Naive thymus-derived CD4-positive, alpha-beta T cell (primary cell): ENCODE measurements at regions not wholly inside any gene's neighbourhood (a gene's known extent, or its start where the extent isn't known, plus 50 kb on each side); places are given as distances from the start of the nearest gene placed in this dataset.

Source experiments
- ATAC-seq: fragments of 150-1000 bp; cut with Tn5 transposase; 2 replicates; pipeline ENCODE4 v1.10.0; 2021; ENCODE audit warnings: mild to moderate bottlenecking, moderate library complexity
- CTCF ChIA-PET: fragments of 350-600 bp; sonication (Branson Sonifier 250); formaldehyde crosslinking; loops from one replicate; lab custom pipeline; 2021; ENCODE audit warnings: antibody characterized with exemption; lab: Charles Lee
- POLR2A ChIA-PET: fragments of 350-600 bp; sonication (Branson Sonifier 250); formaldehyde crosslinking; loops from one replicate; lab custom pipeline; 2021; ENCODE audit warnings: antibody characterized with exemption, inconsistent platforms; lab: Charles Lee
- DNase-seq, 9 donors: peaks; one replicate each; pipeline versions ENCODE4 v3.0.0 to v3.0.0-alpha.2; 2020 to 2022; ENCODE audit warnings: mixed read lengths in 1 of 9
- H3K27ac ChIP-seq: one replicate; pipeline ENCODE4 v1.7.0; 2013; ENCODE audit warnings: mild to moderate bottlenecking, low read depth, low read length, moderate library complexity
- H3K27me3 ChIP-seq, 2 donors: one replicate each; pipeline ENCODE4 v1.7.0; 2013; ENCODE audit warnings: low read length in 2 of 2, mild to moderate bottlenecking in 2 of 2, moderate library complexity in 2 of 2; ENCODE audit not compliant: control insufficient read depth in 2 of 2, insufficient read depth in 2 of 2
- H3K36me3 ChIP-seq, 3 experiments: 1 replicate in 2 of 3; 2 replicates in 1 of 3; pipeline ENCODE4 v1.7.0; 2013; ENCODE audit warnings: low read length in 3 of 3, mild to moderate bottlenecking in 3 of 3, moderate library complexity in 1 of 3; ENCODE audit not compliant: insufficient read depth in 3 of 3, control insufficient read depth in 2 of 3
- H3K4me1 ChIP-seq, 2 donors: one replicate each; pipeline ENCODE4 v1.7.0; 2013; ENCODE audit warnings: low read length in 2 of 2, mild to moderate bottlenecking in 2 of 2, moderate library complexity in 1 of 2; ENCODE audit not compliant: control insufficient read depth in 2 of 2, insufficient read depth in 2 of 2
- H3K4me3 ChIP-seq: 2 replicates; pipeline ENCODE4 v1.7.0; 2013; ENCODE audit warnings: mild to moderate bottlenecking, low read length
- H3K9me3 ChIP-seq, 3 experiments: 1 replicate in 2 of 3; 2 replicates in 1 of 3; pipeline ENCODE4 v1.7.0; 2013; ENCODE audit warnings: low read length in 3 of 3; ENCODE audit not compliant: control insufficient read depth in 2 of 3
- H3K27ac Mint-ChIP-seq, 9 donors: one replicate each; pipeline ENCODE4 v1.8.0; 2020 to 2022; ENCODE audit warnings: mixed read lengths in 9 of 9, mild to moderate bottlenecking in 8 of 9, moderate library complexity in 5 of 9, inconsistent platforms in 2 of 9
- H3K27me3 Mint-ChIP-seq, 5 donors: one replicate each; pipeline ENCODE4 v1.8.0; 2021 to 2022; ENCODE audit warnings: mixed read lengths in 5 of 5, mild to moderate bottlenecking in 1 of 5
- H3K36me3 Mint-ChIP-seq, 5 donors: one replicate each; pipeline ENCODE4 v1.8.0; 2020 to 2022; ENCODE audit warnings: mixed read lengths in 5 of 5, mild to moderate bottlenecking in 3 of 5, inconsistent platforms in 1 of 5
- H3K4me1 Mint-ChIP-seq, 7 donors: one replicate each; pipeline ENCODE4 v1.8.0; 2020 to 2022; ENCODE audit warnings: mixed read lengths in 7 of 7, mild to moderate bottlenecking in 3 of 7, inconsistent platforms in 1 of 7
- H3K4me3 Mint-ChIP-seq, 10 donors: one replicate each; pipeline ENCODE4 v1.8.0; 2020 to 2022; ENCODE audit warnings: mild to moderate bottlenecking in 10 of 10, mixed read lengths in 10 of 10, moderate library complexity in 6 of 10, inconsistent platforms in 2 of 10
- H3K9me3 Mint-ChIP-seq, 11 donors: one replicate each; pipeline ENCODE4 v1.8.0; 2020 to 2022; ENCODE audit warnings: mixed read lengths in 11 of 11, mild to moderate bottlenecking in 4 of 11, inconsistent platforms in 1 of 11, moderate library complexity in 1 of 11
- intact Hi-C, 2 donors: fragments of 100-400 bp; cut with micrococcal nuclease; formaldehyde crosslinking; loops; one replicate each; pipeline ENCODE4 v1.15.1; 2023

DNA sequence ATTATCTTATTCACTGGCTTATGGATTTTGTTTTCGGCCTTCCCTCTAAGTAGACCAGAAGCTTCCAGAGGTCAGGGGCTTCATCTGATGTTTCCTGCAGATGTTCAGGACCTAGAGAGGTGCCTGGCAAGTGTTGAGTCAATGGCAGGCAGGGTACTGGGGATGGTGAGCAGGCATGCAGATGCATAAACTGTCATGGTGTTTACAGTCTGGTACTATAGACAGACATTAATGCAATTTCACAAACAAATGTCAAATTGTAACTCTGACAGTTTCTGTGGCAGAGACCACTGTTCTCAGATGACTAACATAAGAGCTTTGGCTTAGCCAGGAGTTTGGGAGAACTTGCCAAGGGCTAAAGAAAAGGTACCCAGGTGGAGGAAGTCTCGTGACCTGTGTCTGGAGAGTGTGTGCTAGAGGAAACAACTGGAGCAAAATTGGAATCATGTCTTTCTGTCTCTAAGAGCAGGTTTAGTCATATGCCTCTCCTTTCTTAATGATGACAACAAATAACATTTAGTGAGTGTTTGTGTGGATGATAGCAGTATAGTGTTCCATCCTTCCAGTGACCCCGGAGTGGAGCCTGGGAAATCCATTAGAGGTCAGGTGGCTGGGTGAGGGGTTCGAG is 53.7 kb upstream of the TRAK1 start:
- H3K27me3 ChIP-seq, result no peaks in the 10 kb centered on the region
- no peak for ATAC-seq
- Mint-ChIP-seq H3K4me1 (peaks cover 2 to 22% (median 15%) of the 10 kb centered on the region in 7 donors), H3K36me3 (peaks cover 12 to 35% (median 17%) of the 10 kb centered on the region in 5 donors), H3K27me3 (no peaks in the 10 kb centered on the region), H3K4me3 (no peak overlapping the region), H3K27ac (no peak overlapping the region), H3K9me3 (no peaks in the 10 kb centered on the region)
- H3K27ac ChIP-seq, result no peak overlapping the region
- H3K4me1 ChIP-seq, result no peaks in the 10 kb centered on the region
- no peak for DNase-seq
- H3K4me3 ChIP-seq, result no peak overlapping the region
- ChIA-PET CTCF (interaction anchor here (0.5 kb wide), 1 partner anchor 126 kb away, joined by 4 read pairs; no protein-coding TSS in a partner anchor), POLR2A (no interaction called here)
- no peaks in the 10 kb centered on the region for H3K9me3 ChIP-seq
- intact Hi-C loops, result no loop called here
- peaks cover 0 to 13% (median 0%) of the 10 kb centered on the region in 3 experiments for H3K36me3 ChIP-seq

DNA sequence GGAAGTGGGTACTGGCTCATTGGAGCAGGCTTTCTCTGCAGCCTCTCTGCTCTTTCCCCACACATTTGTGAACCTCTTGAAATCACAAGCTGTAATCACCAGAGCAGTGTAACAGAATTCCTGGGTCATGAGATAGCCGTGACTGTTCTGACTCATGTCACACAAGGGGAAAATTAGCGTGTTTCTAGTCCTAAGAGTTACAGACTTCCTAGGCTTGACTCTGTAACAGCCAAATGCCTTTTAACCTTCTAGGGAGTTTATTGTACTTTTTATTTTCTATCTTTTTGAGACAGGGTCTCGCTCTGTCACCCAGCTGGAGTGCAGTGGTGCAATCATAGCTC is 54.7 kb upstream of the TRAK1 start:
- ChIA-PET POLR2A (no interaction called here), CTCF (interaction anchor here (0.6 kb wide), 1 partner anchor 37 kb away, joined by 3 read pairs; no protein-coding TSS in a partner anchor)
- Histone ChIP-seq H3K9me3 (no peaks in the 10 kb centered on the region), H3K4me3 (no peak overlapping the region), H3K4me1 (no peaks in the 10 kb centered on the region), H3K27me3 (no peaks in the 10 kb centered on the region), H3K27ac (no peak overlapping the region), H3K36me3 (peaks cover 0 to 13% (median 0%) of the 10 kb centered on the region in 3 experiments)
- DNase-seq, result no peak
- no peaks in the 10 kb centered on the region for H3K9me3 Mint-ChIP-seq
- no peak for ATAC-seq
- H3K4me3 Mint-ChIP-seq, result no peak overlapping the region
- intact Hi-C loops, result no loop called here
- H3K27me3 Mint-ChIP-seq, result no peaks in the 10 kb centered on the region
- H3K4me1 Mint-ChIP-seq, result peaks cover 2 to 21% (median 14%) of the 10 kb centered on the region in 7 donors
- H3K27ac Mint-ChIP-seq, result peak overlapping the region in 1 of 9 donors; percentile 39
- H3K36me3 Mint-ChIP-seq, result peaks cover 12 to 33% (median 17%) of the 10 kb centered on the region in 5 donors

- no peaks in the 10 kb centered on the region for H3K9me3 ChIP-seq
- H3K4me3 Mint-ChIP-seq, result no peak overlapping the region
- H3K4me3 ChIP-seq, result no peak overlapping the region
- no peaks in the 10 kb centered on the region for H3K27me3 Mint-ChIP-seq
- H3K27me3 ChIP-seq, result no peaks in the 10 kb centered on the region
- peaks cover 12 to 32% (median 17%) of the 10 kb centered on the region in 5 donors for H3K36me3 Mint-ChIP-seq
- DNase-seq (no peak), ATAC-seq (no peak)
- no peaks in the 10 kb centered on the region for H3K9me3 Mint-ChIP-seq
- H3K27ac Mint-ChIP-seq, result peak overlapping the region in 1 of 9 donors; percentile 39
- ChIA-PET POLR2A (no interaction called here), CTCF (no interaction called here)
- H3K36me3 ChIP-seq, result peaks cover 0 to 13% (median 0%) of the 10 kb centered on the region in 3 experiments
- no peaks in the 10 kb centered on the region for H3K4me1 ChIP-seq
- intact Hi-C loops, result no loop called here
- H3K4me1 Mint-ChIP-seq, result peaks cover 2 to 21% (median 12%) of the 10 kb centered on the region in 7 donors
- no peak overlapping the region for H3K27ac ChIP-seq
Observed at GRCh38 chr3:42035816-42036482, 55.2 kb upstream of the TRAK1 start.

DNA sequence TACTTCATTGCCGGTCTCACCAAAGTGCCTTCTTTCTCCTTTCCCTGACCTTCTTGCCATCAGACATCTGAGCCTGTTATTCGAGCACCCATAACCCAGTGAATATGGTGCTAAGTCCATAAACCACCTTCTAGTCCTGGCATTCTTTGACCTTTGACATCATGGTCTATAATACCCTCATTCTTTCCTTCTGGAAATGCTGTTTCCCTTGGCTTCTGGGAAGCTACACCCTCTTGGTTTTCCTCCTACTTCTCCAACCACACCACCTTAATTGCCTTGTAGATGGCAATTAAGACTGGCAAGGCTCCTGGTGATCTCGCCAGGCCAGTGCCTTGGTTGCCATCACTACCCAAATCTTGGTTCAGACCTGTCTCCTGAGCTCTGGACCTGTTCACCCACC is 56.1 kb upstream of the TRAK1 start:
- ATAC-seq (no peak), DNase-seq (no peak)
- Histone ChIP-seq H3K9me3 (no peaks in the 10 kb centered on the region), H3K27me3 (no peaks in the 10 kb centered on the region), H3K27ac (no peak overlapping the region), H3K36me3 (peaks cover 0 to 13% (median 0%) of the 10 kb centered on the region in 3 experiments), H3K4me1 (no peaks in the 10 kb centered on the region), H3K4me3 (no peak overlapping the region)
- POLR2A ChIA-PET, result interaction anchor here (0.5 kb wide), 1 partner anchor 69 kb away, joined by 3 read pairs; no protein-coding TSS in a partner anchor
- intact Hi-C loops, result no loop called here
- Mint-ChIP-seq H3K27me3 (no peaks in the 10 kb centered on the region), H3K36me3 (peaks cover 12 to 32% (median 17%) of the 10 kb centered on the region in 5 donors), H3K4me3 (no peak overlapping the region), H3K4me1 (peaks cover 2 to 21% (median 12%) of the 10 kb centered on the region in 7 donors), H3K9me3 (no peaks in the 10 kb centered on the region), H3K27ac (peak overlapping the region in 1 of 9 donors; percentile 4)
- CTCF ChIA-PET, result no interaction called here

GRCh38 chr3:42033741-42034140 is 57.4 kb upstream of the TRAK1 start:
- no peak overlapping the region for H3K27ac ChIP-seq
- H3K4me1 Mint-ChIP-seq, result peaks cover 2 to 23% (median 15%) of the 10 kb centered on the region in 7 donors
- no peaks in the 10 kb centered on the region for H3K9me3 ChIP-seq
- DNase-seq (no peak), ATAC-seq (no peak)
- CTCF ChIA-PET, result no interaction called here
- intact Hi-C loops, result no loop called here
- H3K36me3 Mint-ChIP-seq, result peaks cover 10 to 31% (median 17%) of the 10 kb centered on the region in 5 donors
- no peaks in the 10 kb centered on the region for H3K27me3 ChIP-seq
- H3K36me3 ChIP-seq, result peaks cover 0 to 13% (median 0%) of the 10 kb centered on the region in 3 experiments
- no peaks in the 10 kb centered on the region for H3K27me3 Mint-ChIP-seq
- H3K9me3 Mint-ChIP-seq, result no peaks in the 10 kb centered on the region
- H3K27ac Mint-ChIP-seq, result peak overlapping the region in 1 of 9 donors; percentile 43
- POLR2A ChIA-PET, result no interaction called here
- H3K4me1 ChIP-seq, result no peaks in the 10 kb centered on the region
- H3K4me3 ChIP-seq, result no peak overlapping the region
- H3K4me3 Mint-ChIP-seq, result no peak overlapping the region

DNA sequence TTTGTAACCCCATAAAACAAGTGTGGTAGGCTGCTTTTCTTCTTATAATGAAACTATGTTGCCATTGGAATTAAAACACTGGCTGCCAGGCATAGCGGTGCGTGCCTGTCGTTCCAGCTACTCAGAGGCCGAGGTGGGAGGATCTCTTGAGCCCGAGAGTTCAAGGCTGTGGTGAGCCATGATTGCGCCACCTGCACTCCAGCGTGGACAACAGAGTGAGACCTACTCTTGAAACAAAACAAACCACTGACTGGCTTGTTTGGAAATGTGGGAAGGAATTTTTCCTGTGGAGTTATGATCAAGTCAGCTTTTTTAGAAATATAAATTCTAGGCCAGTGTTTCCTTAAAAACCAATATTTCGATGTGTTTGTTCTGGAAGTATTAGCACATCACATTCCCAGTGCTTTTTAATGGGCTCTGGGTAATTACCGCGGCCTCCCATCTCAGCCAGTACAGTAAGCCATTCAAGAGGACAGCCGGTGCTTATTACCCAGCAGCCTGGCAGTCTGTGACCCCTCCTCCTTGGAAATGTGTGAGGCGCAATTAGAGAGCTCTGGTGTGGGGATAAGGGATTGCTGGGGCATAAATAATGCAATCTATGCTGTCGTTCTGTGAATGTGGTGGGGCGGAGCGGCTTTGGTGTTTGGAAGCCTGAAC is 58.3 kb upstream of the TRAK1 start:
- H3K4me3 Mint-ChIP-seq, result no peak overlapping the region
- Histone ChIP-seq H3K4me3 (no peak overlapping the region), H3K27ac (no peak overlapping the region), H3K9me3 (no peaks in the 10 kb centered on the region), H3K36me3 (peaks cover 0 to 13% (median 0%) of the 10 kb centered on the region in 3 experiments), H3K4me1 (no peaks in the 10 kb centered on the region), H3K27me3 (no peaks in the 10 kb centered on the region)
- H3K27me3 Mint-ChIP-seq, result no peaks in the 10 kb centered on the region
- H3K9me3 Mint-ChIP-seq, result peaks cover 0 to 6% (median 1%) of the 10 kb centered on the region in 11 donors
- ATAC-seq, result no peak
- peaks cover 2 to 30% (median 20%) of the 10 kb centered on the region in 7 donors for H3K4me1 Mint-ChIP-seq
- H3K27ac Mint-ChIP-seq, result no peak overlapping the region
- ChIA-PET CTCF (interaction anchor here (0.6 to 0.7 kb wide), 2 partner anchors 22 to 83 kb away, joined by 3 read pairs; no protein-coding TSS in a partner anchor), POLR2A (no interaction called here)
- DNase-seq, result no peak
- peaks cover 12 to 36% (median 20%) of the 10 kb centered on the region in 5 donors for H3K36me3 Mint-ChIP-seq
- intact Hi-C loops, result no loop called here
